KG1 (cell line): ENCODE measurements at regions not wholly inside any gene's neighbourhood (a gene's known extent, or its start where the extent isn't known, plus 50 kb on each side); places are given as distances from the start of the nearest gene placed in this dataset.
"Not testable (repeated sequence)": the region's sequence is repeated elsewhere in the genome, so short reads cannot be mapped to it uniquely, and the experiment has no call there.

ENCODE experiments used
- DNase-seq: peaks from one replicate; lab custom pipeline; 2025; lab: John Stamatoyannopoulos, UW

- DNase-seq, result no peak
Measured at GRCh38 chr1:60914982-60915381, 167.4 kb upstream of the NFIA start.

DNA sequence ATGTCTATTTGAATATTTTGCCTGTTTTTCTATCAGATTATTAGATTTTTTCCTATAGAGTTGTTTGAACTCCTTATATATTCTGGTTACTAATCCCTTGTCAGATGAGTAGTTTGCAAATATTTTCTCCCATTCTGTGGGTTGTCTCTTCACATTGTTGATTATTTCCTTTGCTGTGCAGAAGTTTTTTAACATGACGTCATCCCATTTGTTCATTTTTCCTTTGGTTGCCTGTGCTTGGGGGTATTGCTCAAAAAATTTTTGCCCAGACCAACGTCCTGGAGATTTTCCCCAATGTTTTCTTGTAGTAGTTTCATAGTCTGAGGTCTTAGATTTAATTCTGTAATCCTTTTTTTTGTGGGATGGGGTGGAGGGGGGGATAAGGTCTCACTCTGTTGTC lies 168.7 kb upstream of the NFIA start:
- DNase-seq, result not testable (repeated sequence)

DNA sequence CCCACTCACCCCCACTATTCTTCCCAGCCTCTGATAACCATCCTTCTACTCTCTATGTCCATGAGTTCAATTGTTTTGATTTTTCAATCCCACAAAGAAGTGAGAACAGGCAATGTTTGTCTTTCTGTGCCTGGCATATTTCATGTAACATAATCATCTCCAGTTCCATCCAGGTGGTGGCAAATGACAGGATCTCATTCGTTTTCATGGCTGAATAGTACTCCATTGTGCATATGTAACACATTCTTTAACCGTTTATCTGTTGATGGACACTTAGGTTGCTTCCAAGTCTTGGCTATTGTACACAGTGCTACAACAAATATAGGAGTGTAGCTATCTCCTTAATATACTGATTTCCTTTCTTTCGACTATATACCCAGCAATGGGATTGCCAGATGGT lies 169.3 kb upstream of the NFIA start:
- no peak for DNase-seq

DNA sequence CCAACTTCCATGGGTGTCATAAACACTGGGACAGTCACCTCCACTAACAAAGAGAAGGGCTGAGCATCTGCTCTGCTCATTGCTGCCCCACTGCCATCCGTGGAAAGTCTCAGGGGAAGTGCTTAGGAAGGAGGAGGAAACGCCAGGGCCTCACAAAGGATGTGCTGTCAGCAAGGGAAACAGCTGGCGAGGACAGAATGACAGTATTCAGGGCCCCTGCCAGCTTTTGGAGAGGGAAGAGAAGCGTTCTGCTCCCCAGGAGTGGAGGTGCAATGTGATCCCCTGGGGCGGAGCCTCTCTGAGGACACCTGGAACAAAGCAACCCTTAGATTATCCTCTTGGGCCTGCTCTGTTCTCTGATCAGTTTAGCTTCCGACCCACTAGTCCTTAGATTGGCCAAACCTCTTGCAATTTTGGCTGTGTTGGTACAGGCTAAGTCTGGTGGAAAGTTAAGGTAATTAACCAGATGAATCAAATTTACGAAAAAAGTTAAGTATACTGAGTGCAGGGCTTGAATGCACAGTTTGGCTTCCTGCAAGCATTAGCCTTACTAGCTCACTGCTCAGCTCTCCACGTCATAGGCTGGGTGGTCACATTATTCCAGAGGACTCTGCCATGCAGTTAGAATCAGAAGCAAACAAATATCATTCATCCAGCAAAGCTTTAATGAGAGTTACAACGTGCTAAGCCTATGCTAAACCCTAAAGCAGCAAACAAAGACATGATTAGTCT lies 170.2 kb upstream of the NFIA start:
- no peak for DNase-seq

DNA sequence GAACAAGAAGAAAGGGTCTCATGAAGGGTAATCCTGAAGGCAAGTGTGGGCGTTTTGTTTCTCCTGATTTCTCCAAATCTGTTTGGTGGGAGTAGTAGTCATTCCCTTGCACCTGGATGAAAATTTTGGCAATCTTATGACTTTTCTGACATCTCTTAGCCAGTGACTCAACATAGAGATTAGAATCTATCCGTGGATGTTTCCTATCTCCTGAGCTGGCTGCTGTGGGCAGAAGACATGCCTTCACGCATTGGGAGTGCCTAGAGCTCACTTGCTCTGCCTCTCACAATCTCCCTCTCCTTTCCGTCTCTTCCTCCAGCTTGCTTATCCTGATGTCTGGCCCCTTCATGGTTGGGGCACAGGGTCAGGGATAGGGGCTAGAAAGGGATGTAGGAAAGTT lies 174.2 kb upstream of the NFIA start:
- DNase-seq, result no peak

- no peak for DNase-seq
Measured at GRCh38 chr1:60906526-60906925, 175.8 kb upstream of the NFIA start.

GRCh38 chr1:60906039-60906438 lies 176.3 kb upstream of the NFIA start:
- DNase-seq, result no peak

GRCh38 chr1:60904099-60904851 lies 178.1 kb upstream of the NFIA start:
- DNase-seq, result no peak

GRCh38 chr1:60903591-60903990 lies 178.8 kb upstream of the NFIA start:
- DNase-seq, result no peak

DNA sequence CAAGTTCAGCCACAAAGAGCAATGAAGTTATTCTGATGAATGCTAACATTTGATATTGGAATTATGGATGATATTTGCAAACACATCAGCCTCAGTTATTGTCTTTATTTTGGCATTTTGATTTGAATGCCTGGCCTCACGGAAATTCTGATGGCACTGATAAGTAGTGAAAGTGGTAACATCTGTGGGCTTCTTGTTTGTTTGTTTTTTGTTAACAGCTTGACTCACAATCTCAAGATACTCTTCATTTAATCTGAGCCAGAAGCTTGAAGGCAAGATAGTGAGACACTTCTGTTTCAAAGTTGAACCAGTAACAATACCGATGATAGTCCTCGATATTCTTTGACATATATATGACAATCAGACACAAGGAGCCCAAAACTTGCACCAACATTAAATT lies 182.9 kb upstream of the NFIA start:
- no peak for DNase-seq

DNA sequence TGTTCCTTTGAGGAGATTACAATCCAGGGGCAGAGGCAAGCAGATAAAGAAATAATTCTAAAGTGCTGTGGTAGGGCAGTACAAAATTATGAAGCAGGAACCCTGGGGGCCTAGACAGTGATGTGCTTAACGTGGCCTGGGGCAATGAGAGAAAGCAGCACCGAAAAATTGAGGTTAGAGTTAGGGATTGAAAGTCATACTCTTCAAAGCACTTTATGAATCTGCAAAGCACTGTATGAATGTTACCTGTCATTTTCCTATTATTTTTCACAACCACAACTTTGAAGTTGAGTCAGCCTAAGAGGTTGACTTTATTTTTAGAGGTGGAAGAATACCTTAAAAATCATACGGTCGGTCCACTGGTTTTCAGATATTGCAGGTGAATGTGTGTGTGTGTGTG lies 183.4 kb upstream of the NFIA start:
- no peak for DNase-seq

GRCh38 chr1:60898413-60898812 lies 183.9 kb upstream of the NFIA start:
- DNase-seq, result no peak

DNA sequence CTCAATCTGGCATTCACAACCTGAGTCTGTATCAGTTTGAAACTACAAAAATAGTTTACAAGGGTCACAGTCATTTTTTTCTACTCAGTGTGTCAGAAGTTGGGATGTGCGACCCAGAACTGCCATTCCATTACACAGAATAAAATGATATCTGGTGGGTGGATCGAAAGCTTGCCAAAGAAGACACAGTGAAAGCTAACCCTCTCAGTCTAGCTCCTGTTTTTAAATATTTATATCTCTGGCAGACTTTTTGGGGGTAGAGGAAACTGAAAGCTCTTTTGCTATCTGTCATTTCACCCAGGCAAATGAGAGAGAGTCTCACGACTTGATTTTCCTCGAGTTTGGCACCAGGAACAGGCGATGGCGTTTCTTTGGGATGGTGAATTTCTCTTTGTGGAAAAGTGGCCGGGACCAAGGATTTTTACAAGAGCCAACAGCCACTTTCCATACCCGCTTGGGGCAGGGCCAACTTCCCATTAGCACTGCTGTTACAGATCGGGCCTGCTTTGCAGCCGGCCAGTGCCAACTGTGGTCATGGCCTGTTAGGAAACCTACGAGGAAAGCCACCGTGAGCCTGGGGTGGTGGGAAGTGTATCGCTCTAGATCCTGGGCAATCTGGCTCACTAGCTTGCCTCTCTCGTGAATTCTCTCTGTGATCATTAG lies 185.5 kb upstream of the NFIA start:
- no peak for DNase-seq

GRCh38 chr1:60895701-60896100 lies 186.7 kb upstream of the NFIA start:
- DNase-seq, result no peak

- no peak for DNase-seq
Measured at GRCh38 chr1:60895252-60895651, 187.1 kb upstream of the NFIA start.

DNA sequence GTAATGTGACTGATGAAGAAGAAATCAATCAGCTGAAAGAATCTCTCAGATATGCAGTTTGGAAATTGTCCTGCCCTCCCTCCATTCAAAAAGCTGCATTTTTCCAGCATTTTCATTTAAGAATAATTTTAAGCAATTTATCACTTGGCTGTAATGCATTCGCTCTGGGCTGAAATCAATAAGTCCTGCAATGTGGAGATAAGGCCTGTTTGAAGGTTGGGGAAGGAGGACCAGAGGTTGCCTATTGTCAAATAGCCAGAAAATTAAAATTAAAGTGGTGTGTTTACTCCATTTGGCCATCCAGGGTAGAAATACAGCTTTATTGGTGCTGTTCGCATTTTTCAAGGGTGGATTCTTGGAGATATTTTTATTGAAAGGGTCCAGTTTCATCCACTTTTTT lies 187.6 kb upstream of the NFIA start:
- no peak for DNase-seq

- DNase-seq, result no peak
Measured at GRCh38 chr1:60894130-60894529, 188.2 kb upstream of the NFIA start.

GRCh38 chr1:60893136-60893930 lies 189.0 kb upstream of the NFIA start:
- DNase-seq, result no peak

DNA sequence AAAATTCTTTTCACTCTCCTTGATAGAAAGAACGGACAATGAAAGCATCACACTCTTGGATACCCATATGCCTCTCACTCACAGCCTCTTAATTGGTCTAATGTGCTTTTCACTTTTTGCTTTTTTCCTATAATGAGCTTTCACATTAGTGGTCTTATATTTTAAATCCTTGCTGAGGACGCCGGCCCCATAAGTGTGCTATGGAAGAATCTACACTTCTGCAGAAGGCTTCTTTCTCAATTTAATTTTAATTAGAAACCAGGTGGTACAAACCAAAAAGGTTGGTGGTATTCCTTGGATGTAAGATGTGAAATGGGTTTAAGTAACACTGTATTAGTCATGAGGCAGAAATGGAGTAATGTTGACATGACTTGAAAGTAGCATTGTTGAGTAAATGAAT lies 190.6 kb upstream of the NFIA start:
- no peak for DNase-seq

DNA sequence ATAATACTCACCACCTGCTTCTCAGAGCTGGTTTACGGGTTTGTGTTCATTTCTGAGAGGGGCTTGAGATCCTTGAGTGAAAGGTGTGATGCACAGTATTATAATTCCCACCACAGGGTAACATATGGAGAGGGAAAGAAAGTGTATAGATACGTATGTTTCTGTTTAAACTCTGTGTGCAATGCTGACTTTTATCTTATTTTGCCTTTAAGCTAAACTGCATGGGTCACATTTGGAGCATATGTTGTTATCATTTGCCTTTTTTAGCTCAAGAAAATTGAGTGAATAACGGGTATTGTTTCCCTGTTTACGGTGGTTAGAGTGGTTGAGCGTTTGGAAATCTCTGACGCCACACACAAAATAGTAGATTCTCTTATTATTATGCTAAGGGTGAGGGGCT lies 191.1 kb upstream of the NFIA start:
- DNase-seq, result no peak

DNA sequence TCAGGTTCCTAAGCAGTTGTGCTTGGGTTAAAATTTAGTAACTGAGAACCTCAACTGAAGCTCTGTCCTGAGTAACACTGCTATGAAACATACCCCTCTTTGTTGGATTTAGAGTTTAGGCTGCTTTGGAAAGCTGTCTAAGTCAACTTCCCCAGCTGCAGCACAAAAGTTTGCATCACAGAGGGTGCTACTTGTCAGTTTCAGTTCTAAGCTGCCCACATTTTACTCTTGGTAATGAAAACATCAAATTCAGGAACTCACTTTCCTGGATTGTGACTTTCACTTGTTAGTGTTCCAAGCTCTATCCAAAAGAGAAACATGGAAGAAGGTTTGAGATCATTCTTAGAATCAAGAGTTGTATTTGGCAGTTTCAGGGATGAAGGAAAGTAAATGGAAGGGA lies 191.7 kb upstream of the NFIA start:
- no peak for DNase-seq

GRCh38 chr1:60889709-60890108 lies 192.7 kb upstream of the NFIA start:
- no peak for DNase-seq
